Forelimb muscle (tissue), 1 donor: ENCODE measurements at regions not wholly inside any gene's neighbourhood (a gene's known extent, or its start where the extent isn't known, plus 50 kb on each side); places are given as distances from the start of the nearest gene placed in this dataset.

Source experiments
- DNase-seq: peaks from one replicate; pipeline ENCODE4 v3.0.0-alpha.2; 2013; ENCODE audit warnings: low read depth

DNA sequence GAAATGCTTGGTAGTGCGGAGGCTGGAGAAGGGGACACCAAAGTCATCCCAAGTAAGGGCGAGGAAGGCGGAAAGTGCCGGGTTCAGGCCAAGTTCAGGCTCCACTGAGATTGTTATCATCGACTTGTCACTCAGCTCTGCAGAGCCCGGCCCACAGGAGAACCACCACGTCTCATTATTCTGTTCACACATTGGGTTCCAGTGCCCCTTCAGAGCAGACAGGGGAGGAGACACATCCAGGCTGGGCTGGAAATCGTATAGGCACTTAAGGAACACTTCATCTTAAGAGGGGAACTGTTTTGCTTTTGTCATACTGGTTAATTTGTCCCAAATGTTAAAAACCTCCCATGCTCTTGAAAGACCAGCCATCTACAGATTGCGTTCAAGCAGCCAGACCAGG, 118.3 kb upstream of the ADAMTS18 start:
- no peak for DNase-seq

DNA sequence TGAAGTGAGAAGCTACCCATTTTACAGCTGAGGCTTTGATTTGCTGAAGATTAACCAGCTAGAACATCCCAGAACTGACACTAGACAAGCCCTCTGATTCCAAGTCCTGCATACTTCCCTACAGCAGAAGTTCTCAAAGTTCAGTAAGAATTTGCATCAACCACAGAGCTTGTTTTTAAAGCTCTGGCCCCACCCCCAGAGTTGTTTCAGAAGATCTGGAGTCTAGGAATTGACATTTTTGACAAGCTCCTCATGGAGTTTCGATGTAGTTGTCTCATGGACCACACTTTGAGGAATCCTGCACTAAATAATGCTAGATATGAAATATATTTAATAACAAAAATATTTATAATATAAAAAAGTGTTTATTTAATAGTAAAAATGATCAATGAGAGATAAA, 120.3 kb upstream of the ADAMTS18 start:
- DNase-seq, result no peak

DNA sequence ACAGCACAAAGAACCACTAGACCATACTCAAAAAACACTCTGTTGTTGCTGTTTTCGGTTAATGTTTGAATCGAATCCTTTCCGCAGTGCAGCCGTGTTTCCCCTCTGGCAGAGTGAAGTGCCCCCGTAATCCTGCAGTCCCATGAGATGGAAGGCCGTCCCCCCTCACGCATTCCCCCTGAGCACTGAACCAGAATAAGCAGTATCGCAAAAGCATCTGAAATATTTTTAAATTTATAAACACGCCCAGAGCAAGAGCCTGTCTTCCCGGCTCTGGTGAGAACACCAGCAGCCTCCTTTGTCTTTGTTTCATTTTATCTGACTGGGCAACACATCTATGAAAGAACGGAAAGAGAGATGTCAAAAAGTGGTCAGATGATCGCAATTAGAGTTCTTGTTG, 121.0 kb upstream of the ADAMTS18 start:
- DNase-seq, result no peak

DNA sequence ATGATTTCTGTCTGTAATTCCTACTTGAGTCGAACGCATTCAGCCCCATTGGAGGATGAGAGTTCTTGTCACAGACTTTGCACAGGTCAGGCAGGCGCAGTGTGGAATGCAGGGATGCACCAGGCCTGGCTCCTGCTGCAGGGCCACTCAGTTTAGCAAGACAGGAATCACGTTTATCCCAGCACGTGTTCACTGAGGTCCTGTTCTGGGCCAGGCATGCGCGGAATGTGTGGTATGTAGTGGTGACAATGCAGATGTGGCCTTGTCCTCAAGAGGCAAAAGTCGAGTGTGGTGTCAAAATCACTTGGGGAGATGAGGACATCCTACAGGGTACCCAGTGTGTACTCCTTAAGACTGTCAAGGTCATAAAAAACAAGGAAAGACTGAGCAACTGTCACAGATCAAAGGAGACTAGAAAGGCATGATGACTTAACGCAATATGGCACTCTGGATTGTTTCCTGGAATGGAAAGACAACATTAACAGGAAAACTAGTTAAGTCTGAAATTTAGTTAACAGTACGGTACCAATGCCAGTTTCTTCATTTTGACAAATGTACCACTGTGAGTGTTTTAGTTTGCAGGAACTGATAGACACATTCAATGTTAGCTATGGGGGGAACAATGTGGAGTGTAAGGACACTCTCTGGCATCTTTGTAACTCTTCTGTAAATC, 121.5 kb upstream of the ADAMTS18 start:
- no peak for DNase-seq

DNA sequence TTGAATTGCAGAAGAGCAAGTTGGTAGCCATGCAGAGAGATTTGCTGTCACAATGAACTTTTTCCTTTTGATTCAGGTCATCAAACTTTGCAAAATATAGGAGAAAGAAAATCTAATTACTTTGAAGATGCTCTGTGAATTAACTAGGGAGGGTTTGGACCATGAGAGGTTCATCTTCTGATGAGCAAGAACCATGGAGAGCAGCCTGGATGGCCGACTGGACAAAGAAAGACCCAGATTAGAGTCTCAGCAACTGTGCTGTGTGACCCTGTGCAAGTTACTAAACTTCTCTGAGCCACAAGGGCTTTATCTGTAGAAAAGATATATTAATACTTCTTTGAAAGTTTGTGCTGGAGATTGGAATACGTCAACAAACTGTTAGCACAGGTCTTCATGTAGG, 122.6 kb upstream of the ADAMTS18 start:
- no peak for DNase-seq

DNA sequence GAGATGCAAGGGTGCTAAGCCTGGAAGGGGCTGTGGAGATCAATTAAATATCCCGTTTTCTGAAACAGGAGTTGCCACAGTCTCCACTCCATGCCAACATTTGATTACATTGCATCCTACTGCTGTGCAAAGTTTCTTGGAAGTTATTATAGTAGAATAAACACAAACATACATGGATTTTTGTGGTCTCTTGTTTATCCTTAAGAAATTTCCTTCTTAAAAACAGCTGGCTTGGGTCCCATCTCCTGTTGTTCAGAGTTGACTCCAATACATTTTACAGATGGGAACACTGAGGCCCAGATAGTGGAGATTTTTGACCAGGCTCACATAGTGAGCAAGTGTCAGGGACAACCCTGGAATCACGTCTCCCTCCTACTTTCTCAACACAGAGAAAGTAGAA, 124.0 kb upstream of the ADAMTS18 start:
- no peak for DNase-seq

DNA sequence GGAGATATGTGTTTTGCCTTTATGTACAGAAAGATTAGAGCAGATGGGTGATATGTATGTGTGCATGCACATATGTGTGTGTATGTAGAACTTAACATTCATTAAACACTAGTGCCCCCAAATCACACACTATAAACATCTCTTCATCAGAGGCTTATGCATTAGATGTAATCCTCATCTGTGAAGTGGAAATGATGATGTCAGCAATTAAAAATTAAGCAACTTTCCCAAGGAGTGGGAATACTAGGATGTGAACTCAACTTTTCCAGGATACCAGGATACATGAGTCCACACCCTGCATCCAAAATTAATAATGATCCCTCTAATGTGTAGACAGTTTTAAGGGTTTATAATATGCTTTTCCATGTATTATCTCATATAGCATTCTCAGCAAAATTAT, 127.7 kb upstream of the ADAMTS18 start:
- no peak for DNase-seq

DNA sequence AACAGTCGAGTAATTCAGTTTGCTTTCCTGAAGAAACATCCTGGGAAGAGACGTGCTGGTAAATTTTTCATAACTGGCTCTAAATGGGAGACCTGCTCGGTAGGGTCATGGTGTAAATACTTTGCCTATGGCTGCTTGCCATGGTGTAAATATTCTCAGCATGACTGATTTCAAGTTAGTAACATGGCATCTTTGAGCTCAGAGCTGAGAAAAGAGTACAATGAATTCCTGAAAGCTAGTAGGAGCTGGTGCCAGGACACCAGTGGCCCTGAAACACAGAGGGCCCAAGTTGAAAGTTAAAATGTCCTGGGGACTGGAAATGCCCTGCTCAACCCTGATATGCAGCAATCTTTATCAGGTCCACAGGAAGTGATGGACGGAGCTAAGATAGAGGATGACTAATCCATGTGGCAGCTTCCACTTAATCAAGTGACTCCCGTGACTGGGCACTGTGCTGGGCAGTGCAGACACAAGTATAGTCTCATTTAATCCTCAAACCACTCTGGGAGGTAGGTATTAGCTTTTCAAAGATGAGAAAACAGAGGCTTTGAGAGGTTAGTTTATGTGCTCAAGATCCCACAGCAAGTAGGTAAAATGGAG, 130.1 kb upstream of the ADAMTS18 start:
- no peak for DNase-seq

DNA sequence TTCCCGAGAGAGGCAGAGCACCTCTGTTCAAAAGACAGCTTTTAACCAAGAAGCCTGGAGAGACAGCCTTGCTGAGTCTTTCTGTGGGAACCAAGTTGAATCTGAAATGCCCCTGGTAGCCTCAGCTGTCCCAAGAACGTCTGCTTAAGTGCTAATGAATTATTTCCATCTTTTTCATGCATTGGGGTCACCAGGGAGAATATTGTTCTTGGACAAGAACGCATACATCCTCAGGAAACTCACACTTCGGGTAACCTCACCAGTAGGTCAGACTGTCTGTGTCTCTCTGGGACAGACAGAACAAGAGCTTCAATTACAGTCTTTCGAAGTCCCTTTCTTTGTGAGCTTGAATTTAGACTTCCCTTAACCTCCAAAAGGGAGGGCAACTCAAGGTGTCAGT, 134.6 kb upstream of the ADAMTS18 start:
- no peak for DNase-seq

DNA sequence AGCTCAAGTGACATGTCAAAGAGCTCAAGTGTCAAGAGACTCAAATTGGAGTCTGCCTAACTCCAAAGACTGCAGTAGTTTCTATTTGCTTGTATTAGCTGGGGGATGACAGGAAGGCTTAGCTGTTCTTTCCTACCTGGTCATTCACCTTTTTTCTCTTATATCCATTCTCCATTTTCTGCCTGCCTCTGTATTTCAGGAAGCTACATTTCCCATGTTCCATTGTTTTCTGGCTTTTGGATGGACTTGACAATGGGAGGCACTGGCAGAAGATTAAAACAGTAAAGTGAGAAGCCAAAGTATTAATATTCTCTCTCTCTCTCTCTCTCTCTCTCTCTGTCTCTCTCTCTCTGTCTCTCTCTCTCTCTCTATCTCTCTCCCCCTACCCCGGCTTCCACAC, 135.7 kb upstream of the ADAMTS18 start:
- DNase-seq, result no peak

DNA sequence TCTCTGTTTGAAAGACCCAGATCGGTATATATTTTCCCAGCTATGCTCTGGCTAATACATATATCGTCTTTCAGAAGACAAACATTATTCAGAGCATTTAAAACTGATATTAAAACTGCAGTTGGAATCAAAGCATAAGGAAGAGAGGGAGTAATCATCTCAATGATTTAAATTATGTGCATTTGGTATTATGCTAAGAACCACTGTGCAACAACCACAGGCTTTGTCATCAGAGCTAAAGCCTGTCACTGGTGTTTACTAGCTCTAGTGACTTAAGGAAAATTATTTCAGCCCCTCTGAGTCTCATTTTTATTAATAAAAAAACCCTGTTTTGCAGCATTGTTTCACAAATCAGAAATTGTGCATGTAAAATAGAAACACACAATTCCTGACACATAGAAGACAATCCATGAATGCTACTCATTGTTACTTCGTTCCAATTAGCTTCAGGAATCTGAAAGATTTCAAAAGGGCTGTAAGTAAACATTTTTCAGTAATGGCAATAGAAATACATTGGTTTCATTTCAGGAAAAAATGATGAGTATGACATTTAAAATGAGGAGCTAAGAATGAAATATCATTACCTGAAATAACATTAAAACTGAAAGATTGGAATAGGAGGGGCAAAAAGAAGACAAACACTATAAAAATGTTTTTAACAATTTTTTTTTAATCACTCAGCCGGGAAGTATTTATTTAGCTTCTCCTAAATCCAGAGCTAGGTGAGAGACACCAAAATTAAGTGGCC, 136.5 kb upstream of the ADAMTS18 start:
- DNase-seq, result no peak

DNA sequence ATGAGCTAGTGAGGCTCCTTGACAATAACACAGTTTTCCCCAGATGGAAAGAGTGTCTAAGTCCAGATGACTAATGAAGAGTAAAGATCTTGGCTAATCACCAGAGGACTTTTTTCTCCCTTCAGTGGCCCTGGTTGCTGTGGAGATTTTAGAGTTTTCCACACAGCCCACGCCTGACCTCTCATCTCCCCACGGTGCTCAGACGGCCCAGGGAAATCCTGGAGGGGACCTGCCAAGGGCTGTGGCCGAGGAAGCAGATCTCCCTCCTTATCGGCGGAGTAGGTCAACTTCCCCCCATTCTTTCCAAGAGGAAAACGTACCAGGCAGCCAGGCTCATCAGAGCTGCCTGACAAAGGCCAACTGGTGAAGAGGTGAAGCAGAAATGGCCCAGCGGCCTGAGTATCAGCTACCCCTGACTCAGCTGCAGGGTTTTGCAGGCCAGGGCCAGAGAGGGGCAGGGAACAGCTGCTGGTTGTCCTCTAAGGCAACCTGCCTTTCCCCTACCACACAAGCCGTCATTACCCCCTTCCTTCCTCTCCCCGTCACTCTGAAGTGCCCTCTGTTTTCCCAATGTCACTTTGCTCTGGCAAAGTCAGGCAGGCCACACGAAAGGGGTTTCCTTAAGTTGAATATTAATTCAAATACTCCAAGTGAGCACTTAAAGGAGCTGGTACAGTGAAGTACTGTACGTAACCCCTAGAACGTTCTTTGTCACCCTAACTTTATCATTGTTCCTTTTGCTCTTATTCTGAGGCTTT, 140.2 kb upstream of the ADAMTS18 start:
- no peak for DNase-seq

DNA sequence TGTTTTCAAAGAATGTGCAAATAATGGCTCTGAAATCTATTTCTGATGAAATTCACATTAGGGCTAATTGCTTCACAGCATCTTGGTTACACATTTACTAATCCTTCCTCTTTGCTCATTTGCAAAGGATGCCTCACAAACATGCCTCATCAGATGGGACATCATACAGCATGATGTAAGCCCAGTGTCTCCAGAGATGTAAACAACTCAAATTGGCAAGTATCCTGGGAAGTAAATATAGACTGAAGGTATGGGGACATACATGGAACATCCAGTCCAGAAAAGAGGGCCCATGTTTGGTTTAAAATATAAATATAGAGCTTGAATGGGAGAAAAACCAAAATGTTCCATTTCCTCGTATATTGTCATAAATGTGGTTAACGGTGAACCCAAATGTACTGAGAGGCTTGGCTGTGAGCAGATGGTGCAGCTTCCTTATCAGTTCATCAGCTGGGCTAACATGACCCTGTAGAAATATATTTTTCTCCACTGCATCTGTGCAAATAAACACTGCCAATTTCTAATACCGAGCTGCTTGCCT, 142.9 kb upstream of the NUDT7 start:
- DNase-seq, result no peak

DNA sequence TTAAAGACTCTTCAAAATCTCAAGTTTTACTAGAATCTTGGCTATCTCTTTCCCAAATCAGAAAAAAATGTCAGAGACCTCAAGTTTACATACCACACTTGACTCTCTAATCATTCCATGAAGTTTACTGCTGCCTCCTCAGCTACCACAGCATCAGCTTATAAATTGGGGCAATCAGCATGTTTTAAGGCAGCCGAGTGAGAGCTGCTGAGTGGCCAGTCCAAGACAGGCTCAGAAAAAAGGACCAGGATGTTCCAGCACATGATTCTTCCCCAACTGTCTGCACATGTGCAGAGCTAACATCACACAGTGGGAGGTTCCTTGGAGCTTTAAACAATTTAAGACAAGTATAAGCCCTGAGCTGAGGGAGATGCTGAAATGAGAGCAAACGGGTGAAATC, 140.6 kb upstream of the NUDT7 start:
- DNase-seq, result no peak

DNA sequence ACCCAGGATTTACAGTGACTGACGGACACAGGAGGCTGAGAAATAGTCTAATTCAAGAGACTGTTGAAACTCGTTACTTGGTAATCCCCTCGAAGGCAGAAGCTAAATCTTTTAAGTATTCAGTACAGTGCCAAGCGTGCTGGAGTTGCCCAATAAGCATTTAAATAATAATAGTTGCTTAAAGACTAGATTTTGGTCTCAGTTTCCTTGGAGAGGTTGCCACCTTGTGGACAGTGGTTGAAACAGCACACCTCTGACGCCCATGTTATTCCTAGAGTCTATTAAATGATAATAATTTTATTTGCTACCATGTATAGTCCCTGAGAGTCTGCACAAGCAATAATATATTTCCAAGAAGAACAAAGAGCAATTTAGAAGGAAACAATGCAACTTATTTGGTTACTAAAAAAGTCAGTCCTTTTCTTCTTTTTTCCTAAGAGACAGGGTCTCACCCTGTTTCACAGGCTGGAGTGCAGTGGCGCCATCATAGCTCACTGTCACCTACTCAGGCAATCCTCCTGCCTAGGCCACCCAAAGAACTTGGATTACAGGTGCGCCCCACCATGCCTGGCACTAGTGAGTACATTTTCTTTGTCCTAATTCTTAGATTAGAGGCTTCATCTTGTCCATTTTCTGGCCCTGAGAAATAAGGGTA, 138.0 kb upstream of the NUDT7 start:
- peak; percentile 26 for DNase-seq

DNA sequence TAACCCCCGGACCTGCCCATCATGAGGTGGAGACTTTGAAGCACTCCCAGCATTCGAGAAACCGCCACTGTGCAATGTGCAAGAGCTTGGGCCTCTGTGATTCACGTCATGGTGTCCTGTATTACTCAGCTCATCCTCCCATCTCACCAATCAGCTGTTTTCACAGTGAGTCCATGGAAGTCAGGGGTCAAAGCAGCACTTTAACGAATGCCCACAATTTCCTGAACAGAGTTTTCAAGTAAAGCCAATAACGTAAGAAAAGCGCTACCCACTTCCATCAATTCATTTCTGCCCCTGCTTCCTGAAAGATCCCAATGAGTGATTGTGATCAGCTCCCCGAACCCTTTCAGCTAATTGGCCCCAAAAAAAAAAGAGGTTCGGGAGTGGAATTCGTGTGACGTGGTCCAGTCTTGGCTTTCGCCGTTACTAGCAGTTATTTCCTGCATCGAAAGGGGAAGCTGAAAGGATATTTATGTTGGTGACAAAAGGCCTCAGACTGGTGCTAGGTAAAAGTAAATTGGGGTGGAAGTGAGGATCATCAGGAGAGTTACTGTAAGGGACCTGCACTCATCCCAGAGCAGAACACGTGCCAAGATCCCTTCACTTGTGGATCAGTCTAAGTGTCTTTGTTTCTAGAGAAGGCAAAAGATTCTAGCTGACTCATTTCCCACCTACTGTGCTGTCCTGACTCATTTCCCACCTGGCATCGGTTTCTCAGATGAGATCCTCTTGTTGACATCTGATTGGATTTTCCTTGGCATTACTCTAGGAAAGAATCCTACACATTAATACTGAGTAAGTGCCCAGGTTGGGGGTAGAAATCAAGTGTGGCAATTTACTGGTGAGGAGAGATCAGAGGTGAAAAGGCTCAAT, 136.7 kb upstream of the NUDT7 start:
- no peak for DNase-seq

DNA sequence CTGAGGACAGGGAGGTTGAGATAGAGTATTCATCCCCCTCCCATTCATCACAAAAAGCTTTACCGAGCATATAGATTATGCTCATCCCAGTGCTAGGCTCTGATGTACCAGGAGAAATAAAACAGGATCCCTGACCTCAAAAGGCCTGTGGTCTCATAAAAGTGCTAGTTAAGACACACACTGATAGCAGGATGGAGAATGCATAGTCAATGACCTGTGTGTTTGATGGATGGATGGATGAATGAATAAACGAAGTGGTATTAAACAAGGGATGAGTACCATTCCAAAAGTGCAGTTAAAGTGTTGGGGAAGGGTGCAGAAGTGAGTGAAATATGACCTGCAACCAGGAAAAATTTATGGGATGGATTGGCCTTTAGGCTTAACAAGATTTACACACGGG, 133.9 kb upstream of the NUDT7 start:
- DNase-seq, result no peak

DNA sequence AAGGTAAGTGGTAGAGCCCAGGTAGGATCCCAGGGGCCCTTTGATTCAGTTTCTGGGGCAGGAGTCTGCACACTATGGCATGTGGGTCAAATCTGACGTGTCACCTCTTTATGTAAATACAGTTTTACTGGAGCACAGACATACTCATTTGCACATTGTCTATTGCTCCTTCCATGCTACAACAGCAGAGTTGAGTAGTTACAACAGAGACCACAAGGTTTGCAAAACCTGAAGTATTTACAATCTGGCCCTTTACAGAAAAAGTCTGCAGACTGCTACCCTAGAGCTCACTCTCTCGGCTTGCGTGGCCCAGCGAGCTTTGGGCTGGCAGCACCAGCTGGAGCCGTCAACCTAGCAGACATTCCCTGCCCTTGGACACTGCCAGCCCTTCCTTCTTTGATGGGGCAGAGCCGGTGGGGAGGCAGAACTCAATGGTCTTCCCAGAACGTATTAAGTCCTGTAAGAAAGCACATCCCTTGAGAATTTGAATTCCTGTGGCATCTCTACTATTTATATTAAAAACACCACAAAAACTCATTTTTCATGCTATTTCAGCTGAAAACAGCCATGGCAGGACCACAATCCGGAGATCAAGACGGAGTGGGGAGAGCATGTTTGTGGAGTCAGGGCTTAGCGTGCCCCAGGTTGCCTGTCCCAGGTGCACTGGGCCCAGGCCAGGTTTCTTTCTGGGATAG, 133.1 kb upstream of the NUDT7 start:
- no peak for DNase-seq

DNA sequence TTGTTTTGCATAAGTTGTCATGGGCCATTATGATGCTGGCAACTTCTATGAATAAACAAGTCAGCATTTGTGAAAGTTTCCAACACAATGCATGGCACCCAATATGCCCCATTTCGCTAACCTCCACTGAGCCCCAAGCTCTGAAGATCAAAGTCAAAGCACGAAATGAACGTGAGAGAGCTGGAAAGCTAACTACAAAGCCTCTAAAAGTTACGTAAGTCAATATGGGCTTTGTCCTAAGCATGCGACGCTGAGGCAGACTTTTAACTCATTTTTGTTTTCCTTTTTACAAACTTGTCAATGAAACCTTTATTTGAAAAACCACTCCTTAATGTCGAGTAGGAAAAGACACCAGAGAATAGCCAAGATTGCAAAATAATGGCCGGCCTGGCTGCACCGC, 131.6 kb upstream of the NUDT7 start:
- no peak for DNase-seq

DNA sequence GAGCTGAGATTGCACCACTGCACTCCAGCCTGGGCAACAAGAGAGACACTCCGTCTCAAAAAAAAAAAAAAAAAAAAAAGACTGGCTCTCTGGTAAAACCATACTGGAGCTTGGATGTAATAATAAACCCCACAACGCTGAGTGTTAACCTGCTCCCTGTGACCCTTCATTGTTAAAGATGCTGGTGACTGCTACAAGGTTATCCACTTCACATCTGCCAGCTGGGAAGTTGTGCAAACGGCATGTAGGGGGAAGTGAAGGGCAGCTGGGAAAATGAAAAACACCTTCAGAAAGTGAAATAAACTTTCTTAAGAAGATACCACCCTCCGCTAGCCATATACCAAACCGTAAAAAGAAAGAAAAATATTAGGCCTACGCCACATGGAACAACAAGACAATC, 131.0 kb upstream of the NUDT7 start:
- DNase-seq, result no peak
